GM12878 (cell line): ENCODE measurements at regions not wholly inside any gene's neighbourhood (a gene's known extent, or its start where the extent isn't known, plus 50 kb on each side); places are given as distances from the start of the nearest gene placed in this dataset.

Experiments
- CREB1 ChIP-seq: IDR thresholded peaks from 2 replicates; pipeline ENCODE4 v1.6.1; 2012; ENCODE audit warnings: low read depth, mild to moderate bottlenecking, inconsistent platforms
- MAX ChIP-seq: IDR thresholded peaks from 2 replicates; pipeline ENCODE4 v1.6.1; 2012; ENCODE audit warnings: low read depth, low read length, improper control_type of control experiment
- SMAD1 ChIP-seq: fragments of 450-650 bp; IDR thresholded peaks from 2 replicates; pipeline ENCODE4 v1.6.1; 2018; ENCODE audit warnings: mild to moderate bottlenecking, low read depth; ENCODE audit not compliant: partially characterized antibody
- TAF1 ChIP-seq: IDR thresholded peaks from 2 replicates; pipeline ENCODE4 v1.6.1; 2011; ENCODE audit warnings: mild to moderate bottlenecking, low read depth, low read length, borderline replicate concordance
- USF2 ChIP-seq: IDR thresholded peaks from 2 replicates; pipeline ENCODE4 v1.6.1; 2011; ENCODE audit warnings: low read depth, low read length, improper control_type of control experiment, borderline replicate concordance
- ZNF274 ChIP-seq: IDR thresholded peaks from one replicate; pipeline ENCODE4 v1.8.0; 2011; ENCODE audit not compliant: insufficient read length, insufficient read depth
- TF ChIP-seq, protein P1 (sequence below): IDR thresholded peaks from 2 replicates; pipeline ENCODE4 v1.6.1; 2012; ENCODE audit warnings: mild to moderate bottlenecking, low read depth, low read length
- TF ChIP-seq, protein P2 (sequence below): fragments of 450-650 bp; formaldehyde crosslinking; IDR thresholded peaks from 2 replicates; pipeline ENCODE4 v1.4.0; 2020; ENCODE audit warnings: mild to moderate bottlenecking, moderate library complexity

DNA sequence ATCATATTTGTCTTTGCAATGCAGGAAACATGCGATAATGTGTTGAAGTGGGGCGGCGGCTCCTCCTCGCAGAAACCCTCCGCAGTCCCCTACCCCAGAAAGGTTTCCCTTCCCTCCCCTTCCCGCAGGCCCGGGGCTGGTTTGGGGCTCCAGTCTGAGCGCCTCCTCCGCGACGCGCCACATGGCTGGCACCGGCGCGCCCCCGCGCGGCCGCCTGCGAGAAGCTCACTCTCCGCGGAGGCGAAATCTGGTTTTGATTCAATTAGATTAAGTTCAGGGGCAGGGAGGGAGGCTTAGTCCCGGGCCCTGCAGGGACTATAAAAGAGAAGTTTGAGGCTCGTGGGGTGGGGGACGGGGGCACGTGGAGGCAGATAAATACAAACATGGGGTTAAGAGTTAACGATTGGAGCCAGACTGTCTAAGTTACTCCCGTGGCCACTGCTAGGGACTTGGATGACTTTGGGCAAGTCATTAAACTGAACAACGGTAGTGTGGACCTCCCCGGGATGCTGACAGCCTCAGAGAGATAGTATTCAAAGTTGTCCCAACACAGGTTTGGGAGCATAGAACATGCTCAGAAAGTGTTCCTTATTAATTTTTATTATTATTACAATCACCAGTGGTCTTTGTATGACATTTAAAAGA is 69.4 kb downstream of the MSX2 start:
- TF ChIP-seq, protein P1, sequence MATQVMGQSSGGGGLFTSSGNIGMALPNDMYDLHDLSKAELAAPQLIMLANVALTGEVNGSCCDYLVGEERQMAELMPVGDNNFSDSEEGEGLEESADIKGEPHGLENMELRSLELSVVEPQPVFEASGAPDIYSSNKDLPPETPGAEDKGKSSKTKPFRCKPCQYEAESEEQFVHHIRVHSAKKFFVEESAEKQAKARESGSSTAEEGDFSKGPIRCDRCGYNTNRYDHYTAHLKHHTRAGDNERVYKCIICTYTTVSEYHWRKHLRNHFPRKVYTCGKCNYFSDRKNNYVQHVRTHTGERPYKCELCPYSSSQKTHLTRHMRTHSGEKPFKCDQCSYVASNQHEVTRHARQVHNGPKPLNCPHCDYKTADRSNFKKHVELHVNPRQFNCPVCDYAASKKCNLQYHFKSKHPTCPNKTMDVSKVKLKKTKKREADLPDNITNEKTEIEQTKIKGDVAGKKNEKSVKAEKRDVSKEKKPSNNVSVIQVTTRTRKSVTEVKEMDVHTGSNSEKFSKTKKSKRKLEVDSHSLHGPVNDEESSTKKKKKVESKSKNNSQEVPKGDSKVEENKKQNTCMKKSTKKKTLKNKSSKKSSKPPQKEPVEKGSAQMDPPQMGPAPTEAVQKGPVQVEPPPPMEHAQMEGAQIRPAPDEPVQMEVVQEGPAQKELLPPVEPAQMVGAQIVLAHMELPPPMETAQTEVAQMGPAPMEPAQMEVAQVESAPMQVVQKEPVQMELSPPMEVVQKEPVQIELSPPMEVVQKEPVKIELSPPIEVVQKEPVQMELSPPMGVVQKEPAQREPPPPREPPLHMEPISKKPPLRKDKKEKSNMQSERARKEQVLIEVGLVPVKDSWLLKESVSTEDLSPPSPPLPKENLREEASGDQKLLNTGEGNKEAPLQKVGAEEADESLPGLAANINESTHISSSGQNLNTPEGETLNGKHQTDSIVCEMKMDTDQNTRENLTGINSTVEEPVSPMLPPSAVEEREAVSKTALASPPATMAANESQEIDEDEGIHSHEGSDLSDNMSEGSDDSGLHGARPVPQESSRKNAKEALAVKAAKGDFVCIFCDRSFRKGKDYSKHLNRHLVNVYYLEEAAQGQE = no peak
- TF ChIP-seq CREB1 (no peak), SMAD1 (no peak), ZNF274 (no peak), TAF1 (no peak), MAX (no peak), USF2 (no peak)
- TF ChIP-seq, protein P2, sequence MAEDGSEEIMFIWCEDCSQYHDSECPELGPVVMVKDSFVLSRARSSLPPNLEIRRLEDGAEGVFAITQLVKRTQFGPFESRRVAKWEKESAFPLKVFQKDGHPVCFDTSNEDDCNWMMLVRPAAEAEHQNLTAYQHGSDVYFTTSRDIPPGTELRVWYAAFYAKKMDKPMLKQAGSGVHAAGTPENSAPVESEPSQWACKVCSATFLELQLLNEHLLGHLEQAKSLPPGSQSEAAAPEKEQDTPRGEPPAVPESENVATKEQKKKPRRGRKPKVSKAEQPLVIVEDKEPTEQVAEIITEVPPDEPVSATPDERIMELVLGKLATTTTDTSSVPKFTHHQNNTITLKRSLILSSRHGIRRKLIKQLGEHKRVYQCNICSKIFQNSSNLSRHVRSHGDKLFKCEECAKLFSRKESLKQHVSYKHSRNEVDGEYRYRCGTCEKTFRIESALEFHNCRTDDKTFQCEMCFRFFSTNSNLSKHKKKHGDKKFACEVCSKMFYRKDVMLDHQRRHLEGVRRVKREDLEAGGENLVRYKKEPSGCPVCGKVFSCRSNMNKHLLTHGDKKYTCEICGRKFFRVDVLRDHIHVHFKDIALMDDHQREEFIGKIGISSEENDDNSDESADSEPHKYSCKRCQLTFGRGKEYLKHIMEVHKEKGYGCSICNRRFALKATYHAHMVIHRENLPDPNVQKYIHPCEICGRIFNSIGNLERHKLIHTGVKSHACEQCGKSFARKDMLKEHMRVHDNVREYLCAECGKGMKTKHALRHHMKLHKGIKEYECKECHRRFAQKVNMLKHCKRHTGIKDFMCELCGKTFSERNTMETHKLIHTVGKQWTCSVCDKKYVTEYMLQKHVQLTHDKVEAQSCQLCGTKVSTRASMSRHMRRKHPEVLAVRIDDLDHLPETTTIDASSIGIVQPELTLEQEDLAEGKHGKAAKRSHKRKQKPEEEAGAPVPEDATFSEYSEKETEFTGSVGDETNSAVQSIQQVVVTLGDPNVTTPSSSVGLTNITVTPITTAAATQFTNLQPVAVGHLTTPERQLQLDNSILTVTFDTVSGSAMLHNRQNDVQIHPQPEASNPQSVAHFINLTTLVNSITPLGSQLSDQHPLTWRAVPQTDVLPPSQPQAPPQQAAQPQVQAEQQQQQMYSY (CRISPR knock-in tag) = no peak
